Rectal smooth muscle tissue (tissue), 1 donor: ENCODE measurements at regions not wholly inside any gene's neighbourhood (a gene's known extent, or its start where the extent isn't known, plus 50 kb on each side); places are given as distances from the start of the nearest gene placed in this dataset.

Experiments used
- H3K27ac ChIP-seq: one replicate; pipeline ENCODE4 v1.7.0; 2013; ENCODE audit warnings: low read depth, low read length, inconsistent platforms
- H3K27me3 ChIP-seq: one replicate; pipeline ENCODE4 v1.7.0; 2013; ENCODE audit warnings: low read length; ENCODE audit not compliant: control insufficient read depth, insufficient read depth
- H3K36me3 ChIP-seq: one replicate; pipeline ENCODE4 v1.7.0; 2013; ENCODE audit warnings: low read length; ENCODE audit not compliant: control insufficient read depth, insufficient read depth
- H3K4me1 ChIP-seq: one replicate; pipeline ENCODE4 v1.7.0; 2013; ENCODE audit warnings: low read length; ENCODE audit not compliant: control insufficient read depth, insufficient read depth
- H3K4me3 ChIP-seq: one replicate; pipeline ENCODE4 v1.7.0; 2013; ENCODE audit warnings: low read length
- H3K9ac ChIP-seq: one replicate; pipeline ENCODE4 v1.7.0; 2013; ENCODE audit warnings: low read length

DNA sequence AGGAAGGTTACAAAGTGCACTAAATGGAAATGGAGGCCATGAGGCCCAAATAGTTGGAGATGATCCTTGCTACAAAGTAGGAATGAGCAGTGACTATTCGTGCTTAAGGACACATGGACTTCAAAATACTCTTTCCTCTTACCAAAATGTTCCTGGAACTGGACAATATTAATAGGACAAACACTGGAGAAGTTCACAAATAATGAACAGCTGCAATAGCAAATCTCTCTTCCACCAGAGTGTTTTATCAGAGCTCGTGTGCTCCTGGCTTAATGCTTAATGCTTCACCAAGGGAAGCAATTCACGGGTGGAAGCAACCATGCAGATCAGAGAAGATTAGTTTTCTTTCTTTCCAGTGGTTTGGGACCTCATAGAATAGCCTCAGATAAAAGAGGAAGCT lies 435.4 kb downstream of the BCKDHB start:
- Histone ChIP-seq H3K27me3 (no peaks in the 10 kb centered on the region), H3K4me1 (no peaks in the 10 kb centered on the region), H3K27ac (no peak overlapping the region), H3K9ac (no peak overlapping the region), H3K4me3 (no peak overlapping the region), H3K36me3 (no peaks in the 10 kb centered on the region)

DNA sequence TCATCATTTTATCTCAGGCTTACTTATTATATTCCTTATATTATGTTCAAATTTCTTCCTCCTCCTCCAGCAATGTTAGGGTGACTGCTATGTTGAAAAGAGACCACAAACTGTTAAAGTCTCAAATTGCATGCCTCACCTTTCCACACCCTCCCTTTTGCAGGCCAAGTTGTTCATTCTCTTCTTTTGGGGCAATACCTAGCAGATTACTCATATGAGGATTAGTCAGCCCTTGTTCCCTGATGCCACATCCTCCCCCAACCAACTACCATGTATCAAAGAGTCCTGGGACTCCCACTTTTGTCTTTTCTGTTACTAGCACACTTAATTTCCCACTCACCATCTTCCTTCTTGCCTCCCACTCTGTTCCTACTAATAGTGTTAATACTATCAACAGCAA lies 434.7 kb downstream of the BCKDHB start:
- H3K4me1 ChIP-seq, result no peaks in the 10 kb centered on the region

DNA sequence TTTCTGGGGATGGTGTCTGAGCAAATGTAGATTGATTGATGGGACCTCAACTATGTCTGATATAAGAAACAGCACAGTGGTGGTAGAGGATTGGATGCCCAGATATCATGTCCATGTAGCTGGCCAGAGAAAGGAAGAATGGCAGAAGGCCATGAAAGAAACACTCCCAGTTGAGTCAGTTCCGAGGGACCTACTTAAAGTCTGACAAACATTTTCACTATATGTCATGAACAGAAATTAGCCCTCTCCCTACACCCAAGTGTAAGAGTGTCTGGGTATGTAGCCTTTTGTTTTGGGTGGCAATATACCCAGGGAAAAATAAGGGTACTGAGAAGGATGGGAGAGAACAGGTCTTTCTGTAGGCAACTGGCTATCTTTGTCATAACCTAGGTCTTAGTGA lies 434.2 kb downstream of the BCKDHB start:
- no peaks in the 10 kb centered on the region for H3K36me3 ChIP-seq
- no peak overlapping the region for H3K27ac ChIP-seq
- no peak overlapping the region for H3K4me3 ChIP-seq
- H3K9ac ChIP-seq, result no peak overlapping the region
- H3K27me3 ChIP-seq, result no peaks in the 10 kb centered on the region
- no peaks in the 10 kb centered on the region for H3K4me1 ChIP-seq

More for the DNA sequence above, 434.7 kb downstream of the BCKDHB start:
- Histone ChIP-seq H3K9ac (no peak overlapping the region), H3K27ac (no peak overlapping the region), H3K36me3 (no peaks in the 10 kb centered on the region), H3K27me3 (no peaks in the 10 kb centered on the region), H3K4me3 (no peak overlapping the region)

DNA sequence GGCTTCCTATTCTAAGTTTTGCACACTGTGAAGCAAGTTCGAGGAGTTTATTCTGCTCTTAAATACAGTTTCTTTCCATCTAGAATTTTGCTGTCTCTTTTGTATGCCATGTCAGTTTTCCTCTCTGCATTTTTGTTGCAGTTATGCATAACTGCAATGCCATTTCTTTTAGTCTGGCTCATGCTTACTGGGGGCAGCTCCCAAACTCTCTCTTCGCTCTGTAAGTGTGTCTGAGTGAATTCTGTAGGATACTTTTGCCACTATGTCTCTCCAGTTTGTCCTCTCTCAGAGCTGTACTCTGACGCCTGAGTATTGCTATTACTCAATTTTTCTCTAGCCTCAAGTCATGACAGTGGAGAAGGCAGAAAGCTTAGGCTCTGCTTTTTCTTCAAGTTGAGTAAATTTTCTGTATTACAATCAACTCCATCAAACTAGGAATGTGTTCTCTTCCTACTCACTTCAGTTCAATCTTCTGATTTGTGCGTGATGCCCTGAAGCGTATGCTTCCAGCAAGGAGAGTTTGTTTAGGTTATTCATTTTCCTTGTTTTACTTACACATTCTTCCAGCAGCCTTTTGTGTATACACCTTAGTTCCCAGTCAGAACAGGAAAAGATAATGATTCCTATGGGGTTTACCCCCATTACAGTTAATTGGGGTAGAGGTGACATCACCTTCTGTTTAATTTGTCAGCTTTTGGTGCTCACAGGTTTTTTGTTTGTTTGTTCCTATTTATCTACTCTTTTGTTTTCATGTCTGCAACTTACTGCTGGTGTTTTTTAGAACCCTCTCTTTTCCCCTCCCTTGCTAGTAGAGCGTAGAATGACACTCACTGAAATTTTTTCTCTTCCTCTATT lies 430.9 kb downstream of the BCKDHB start:
- Histone ChIP-seq H3K27me3 (no peaks in the 10 kb centered on the region), H3K4me3 (no peak overlapping the region), H3K9ac (no peak overlapping the region), H3K36me3 (no peaks in the 10 kb centered on the region), H3K4me1 (no peaks in the 10 kb centered on the region), H3K27ac (no peak overlapping the region)

DNA sequence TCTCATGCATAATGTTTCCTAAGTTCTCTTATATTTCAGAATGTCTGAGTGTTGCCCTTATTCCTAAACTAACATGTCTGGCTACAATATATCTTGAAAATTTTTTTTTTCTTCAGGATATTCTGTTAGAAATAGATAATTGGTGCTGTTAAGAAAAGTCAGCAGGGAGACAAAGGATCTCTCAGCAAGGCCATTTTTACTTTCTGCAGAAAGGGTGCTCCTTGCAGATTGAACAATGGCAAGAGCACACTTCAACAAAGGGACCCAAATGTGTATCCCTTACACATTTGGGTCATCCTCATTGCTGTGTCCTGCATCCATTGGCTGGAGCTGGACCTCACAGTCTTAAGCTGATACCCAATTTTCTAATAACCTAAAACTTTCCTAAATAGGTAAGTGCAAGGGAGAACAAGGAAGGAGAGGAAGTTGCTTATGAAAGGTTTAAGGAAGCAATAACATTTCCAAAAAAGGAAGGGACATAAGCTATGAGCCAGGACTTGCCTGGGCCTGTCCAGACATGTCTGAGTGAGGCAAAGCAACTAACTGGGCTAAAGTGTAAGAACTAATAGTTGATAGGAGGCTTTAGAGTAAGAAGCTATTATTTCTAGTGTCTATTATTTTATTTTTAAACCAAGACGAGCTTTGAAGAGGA lies 429.6 kb downstream of the BCKDHB start:
- H3K27ac ChIP-seq, result no peak overlapping the region
- H3K4me1 ChIP-seq, result no peaks in the 10 kb centered on the region

DNA sequence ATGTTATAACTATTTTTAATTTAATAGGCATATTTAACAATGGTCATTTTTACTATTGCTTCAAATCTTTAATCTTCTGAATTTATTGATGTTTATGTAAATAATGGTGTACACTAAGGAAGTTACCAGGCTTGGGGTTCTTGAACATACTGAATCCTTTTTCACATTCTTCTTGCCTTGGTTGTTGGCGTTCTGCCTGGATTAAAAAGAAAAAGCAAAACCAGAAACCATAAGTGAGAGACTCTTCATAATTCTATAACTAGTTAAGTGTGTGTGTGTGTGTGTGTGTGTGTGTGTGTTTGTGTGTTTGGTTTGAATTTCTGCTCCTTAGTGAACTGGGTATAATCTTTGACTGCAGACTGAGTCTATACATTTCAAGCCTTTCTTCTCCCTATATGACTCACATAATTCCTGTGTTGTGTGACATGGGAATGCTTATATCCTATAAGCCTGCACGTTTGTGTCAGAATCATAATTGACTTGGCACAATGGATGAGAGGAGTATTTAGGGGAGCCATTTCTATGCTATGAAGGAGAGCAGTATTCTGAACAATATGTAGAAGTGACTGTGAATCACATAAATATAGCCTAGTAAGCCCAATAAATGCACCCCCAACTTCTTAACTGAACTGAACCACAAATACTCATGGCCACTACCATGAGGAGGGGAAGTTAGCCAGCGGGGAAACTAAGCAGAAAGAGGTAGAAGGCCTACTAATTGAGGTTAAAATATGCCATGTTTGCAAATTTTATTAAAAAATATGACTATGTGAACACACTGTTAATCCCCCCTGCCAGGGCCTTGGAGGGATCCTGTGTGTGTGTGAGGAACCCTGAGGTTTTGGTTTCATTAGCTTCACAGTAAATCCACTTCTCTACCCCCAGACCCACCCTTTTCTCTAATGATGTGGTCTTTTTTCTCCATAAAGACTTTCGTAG lies 425.5 kb downstream of the BCKDHB start:
- no peak overlapping the region for H3K4me3 ChIP-seq

More for the DNA sequence above, 429.6 kb downstream of the BCKDHB start:
- Histone ChIP-seq H3K4me3 (no peak overlapping the region), H3K27me3 (no peaks in the 10 kb centered on the region), H3K36me3 (no peaks in the 10 kb centered on the region), H3K9ac (no peak overlapping the region)

DNA sequence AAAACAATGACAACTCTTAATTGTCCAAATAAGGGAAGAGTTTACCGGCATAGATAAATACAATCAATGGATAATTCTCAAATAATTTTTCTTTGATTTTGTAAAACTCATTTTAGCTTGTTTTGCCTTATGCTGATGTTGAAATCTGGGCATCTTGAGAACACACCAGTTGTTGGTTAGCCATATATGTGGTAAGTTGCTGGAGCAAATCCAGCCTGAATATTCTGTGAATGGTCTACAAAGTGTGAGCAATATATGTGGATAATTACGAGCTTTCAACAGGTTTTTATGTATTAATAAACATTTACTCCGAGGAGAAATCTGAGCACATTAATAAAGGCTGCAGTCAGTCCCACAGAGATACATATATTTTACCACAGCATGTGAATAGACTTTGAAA lies 423.6 kb downstream of the BCKDHB start:
- H3K9ac ChIP-seq, result no peak overlapping the region
- no peak overlapping the region for H3K4me3 ChIP-seq
- no peaks in the 10 kb centered on the region for H3K36me3 ChIP-seq
- no peaks in the 10 kb centered on the region for H3K27me3 ChIP-seq
- H3K4me1 ChIP-seq, result no peaks in the 10 kb centered on the region
- no peak overlapping the region for H3K27ac ChIP-seq

More for the DNA sequence above, 425.5 kb downstream of the BCKDHB start:
- H3K27ac ChIP-seq, result no peak overlapping the region
- no peaks in the 10 kb centered on the region for H3K27me3 ChIP-seq
- no peaks in the 10 kb centered on the region for H3K36me3 ChIP-seq
- H3K9ac ChIP-seq, result no peak overlapping the region
- H3K4me1 ChIP-seq, result no peaks in the 10 kb centered on the region

DNA sequence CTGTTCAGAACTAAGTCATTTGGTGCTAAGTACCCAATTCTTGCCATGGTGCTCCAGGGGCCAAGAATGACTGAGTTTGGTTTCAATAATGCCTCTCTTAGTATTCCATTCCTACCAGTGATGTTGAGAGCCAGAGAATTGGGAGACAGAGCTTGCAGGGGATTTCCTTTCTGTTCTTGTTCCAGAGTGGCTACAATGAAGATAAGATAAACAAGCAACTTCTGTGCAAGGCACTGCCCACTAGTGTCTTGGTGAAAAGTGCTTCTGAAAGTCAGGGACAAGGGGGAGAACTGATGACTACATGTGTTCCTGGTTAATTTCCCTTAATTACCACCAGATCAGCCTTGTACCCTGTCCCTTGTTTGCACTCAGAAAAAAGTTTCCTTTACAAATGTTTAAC lies 421.6 kb downstream of the BCKDHB start:
- H3K27ac ChIP-seq, result no peak overlapping the region
- no peaks in the 10 kb centered on the region for H3K27me3 ChIP-seq
- H3K4me1 ChIP-seq, result peaks cover 6% of the 10 kb centered on the region
- H3K36me3 ChIP-seq, result no peaks in the 10 kb centered on the region
- no peak overlapping the region for H3K4me3 ChIP-seq
- no peak overlapping the region for H3K9ac ChIP-seq

DNA sequence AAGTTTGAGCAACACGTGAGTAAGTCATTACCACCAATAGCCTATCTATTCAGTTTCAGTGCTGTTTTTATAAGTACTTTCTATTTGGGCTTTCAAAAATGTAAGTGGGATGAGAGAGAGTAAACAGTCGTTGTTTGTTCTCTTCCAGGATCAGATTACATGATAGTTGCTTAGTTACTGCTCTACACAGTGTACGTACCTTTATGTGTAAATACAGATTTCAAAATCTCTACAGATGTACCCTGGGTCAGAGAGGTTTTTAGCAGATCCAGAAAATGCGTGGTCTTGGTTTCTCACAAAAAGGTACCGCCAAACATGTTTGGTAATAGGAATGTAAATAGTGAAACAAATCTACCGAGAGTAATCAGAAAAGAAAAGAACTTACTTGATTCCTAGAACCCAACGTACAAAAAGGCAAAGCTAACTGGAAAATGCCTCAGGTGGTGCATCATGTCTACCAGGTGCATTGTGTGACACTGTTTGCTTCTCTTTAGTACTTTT lies 421.1 kb downstream of the BCKDHB start:
- Histone ChIP-seq H3K27me3 (no peaks in the 10 kb centered on the region), H3K27ac (no peak overlapping the region), H3K4me1 (peaks cover 11% of the 10 kb centered on the region), H3K9ac (no peak overlapping the region), H3K36me3 (no peaks in the 10 kb centered on the region), H3K4me3 (no peak overlapping the region)

DNA sequence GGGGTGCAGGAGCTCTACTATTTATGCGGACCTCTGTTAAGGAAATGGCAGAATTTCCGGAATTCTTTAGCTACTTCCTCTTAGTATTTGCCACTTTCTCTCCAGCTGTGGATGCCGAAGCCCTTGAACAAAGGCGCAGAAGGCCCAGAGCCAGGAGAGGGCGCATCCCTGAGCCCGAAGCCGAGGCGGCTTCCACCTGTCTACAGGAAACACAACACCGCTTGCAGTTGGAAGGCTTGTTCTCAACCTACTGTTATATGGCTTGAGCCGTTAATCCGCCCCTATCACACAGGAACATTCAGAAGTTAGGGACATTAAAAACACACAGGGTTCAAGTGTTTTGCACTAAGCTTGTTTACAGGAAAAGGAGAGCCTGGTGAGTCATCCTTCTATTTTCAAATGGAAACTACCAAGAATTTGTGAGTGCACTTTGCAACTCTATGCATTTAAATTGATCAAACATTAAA lies 417.1 kb downstream of the BCKDHB start:
- Histone ChIP-seq H3K27ac (peak overlapping the region; percentile 40), H3K27me3 (no peaks in the 10 kb centered on the region), H3K9ac (no peak overlapping the region), H3K36me3 (no peaks in the 10 kb centered on the region), H3K4me1 (peaks cover 14% of the 10 kb centered on the region), H3K4me3 (peak overlapping the region; percentile 19)

DNA sequence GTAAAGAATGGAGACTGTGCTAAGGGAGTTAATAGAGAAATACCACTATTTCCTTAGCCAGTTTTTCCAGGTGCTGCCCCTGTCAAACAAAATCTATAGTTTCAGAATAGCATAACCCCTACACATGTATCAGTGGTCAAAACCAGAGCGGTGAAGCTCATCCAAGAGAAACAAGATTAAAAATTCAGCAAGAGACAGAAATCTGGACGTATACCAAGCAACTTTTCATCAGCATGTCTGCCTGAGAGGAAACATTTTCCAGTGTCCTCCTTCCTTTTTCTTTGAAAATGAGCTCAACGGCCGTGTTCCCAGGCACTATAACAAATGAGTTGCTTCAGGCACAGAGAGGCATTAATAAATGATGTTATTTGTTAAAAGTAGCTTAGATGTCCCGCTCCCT lies 416.5 kb downstream of the BCKDHB start:
- Histone ChIP-seq H3K27ac (peak overlapping the region; percentile 40), H3K9ac (no peak overlapping the region), H3K4me3 (peak overlapping the region; percentile 19), H3K4me1 (peaks cover 14% of the 10 kb centered on the region), H3K36me3 (no peaks in the 10 kb centered on the region), H3K27me3 (no peaks in the 10 kb centered on the region)

DNA sequence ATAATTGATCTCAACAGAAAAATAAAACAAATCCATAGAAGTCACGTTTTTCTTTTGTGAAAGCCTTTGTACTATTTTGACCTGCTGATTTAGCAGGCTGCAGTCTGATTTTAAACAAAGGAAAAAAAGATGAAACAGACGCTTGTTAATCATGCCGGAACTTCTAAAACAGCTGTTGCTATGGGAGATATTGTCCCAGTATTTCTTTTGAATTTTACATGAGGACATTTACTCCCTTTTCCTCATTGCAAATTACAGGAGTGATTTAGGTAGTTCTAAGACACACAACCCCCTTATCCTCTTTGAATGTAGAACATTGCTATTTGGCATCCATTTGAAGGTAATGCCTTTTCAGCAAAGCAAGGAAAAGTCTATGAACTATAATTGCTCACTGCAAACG lies 416.1 kb downstream of the BCKDHB start:
- H3K27me3 ChIP-seq, result no peaks in the 10 kb centered on the region
- no peaks in the 10 kb centered on the region for H3K36me3 ChIP-seq
- no peak overlapping the region for H3K9ac ChIP-seq
- H3K4me3 ChIP-seq, result no peak overlapping the region
- H3K4me1 ChIP-seq, result peaks cover 14% of the 10 kb centered on the region
- peak overlapping the region; percentile 40 for H3K27ac ChIP-seq
